Activated naive CD4-positive, alpha-beta T cell treated with anti-CD3 and anti-CD28 coated beads, Interleukin-2, amount 50 U/mL, for 16 hours (primary cell): ENCODE measurements at regions not wholly inside any gene's neighbourhood (a gene's known extent, or its start where the extent isn't known, plus 50 kb on each side); places are given as distances from the start of the nearest gene placed in this dataset.

ENCODE experiments used
- DNase-seq: peaks from one replicate; pipeline ENCODE4 v3.0.0-alpha.2; 2020

DNA sequence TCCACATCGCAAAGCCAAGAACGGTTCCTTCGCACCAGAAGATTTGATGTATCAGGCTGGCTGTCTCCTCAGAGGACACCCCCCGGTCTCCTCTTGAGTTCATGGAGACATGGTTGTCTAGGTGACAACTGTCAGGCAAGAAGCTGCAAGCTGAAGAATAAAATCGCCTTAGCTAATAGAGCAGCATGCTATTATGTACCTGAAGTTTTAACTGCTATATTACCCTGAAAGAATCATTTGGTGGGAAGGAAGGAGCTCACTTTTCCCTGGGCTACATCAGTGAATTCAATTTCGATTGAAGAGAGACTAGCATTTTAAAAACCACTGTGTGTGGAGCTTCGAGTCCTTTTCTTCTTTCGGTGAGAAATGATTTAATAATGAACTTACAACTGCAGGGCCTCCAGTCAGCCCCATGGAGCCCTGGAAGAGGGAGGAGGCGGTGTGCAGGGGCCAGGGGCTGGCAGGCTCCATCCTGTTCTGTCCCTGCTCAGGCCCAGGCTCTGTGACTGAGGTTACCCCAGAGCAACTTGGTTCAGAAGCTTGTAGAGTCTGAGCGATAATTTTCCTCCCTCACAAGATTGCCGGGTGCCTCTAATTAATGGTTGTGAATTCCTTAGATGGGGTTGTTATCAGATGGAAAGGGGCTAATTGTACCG is 191.3 kb downstream of the MID1IP1 start:
- DNase-seq: no peak

DNA sequence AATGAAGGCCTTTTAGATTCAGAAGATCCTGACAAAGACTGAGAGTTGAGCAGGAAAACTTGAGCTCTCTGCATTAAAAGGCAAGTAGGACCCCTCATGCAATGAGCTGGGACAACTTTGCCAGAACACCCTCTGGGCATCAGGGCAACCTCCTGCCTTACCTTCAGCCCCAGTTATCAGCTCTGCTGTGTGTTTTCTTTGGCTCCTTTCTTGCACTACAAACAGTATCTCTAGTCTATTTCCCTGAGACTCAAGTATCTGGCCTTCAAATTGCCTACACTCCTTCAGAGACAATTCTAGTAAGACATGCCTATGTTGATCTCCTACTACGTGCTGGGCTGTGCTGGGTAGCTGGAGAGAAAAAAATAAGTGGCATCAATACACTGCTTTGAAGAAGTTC is 192.2 kb downstream of the MID1IP1 start:
- no peak for DNase-seq

- DNase-seq: no peak
Measured at GRCh38 chrX:38999099-38999498, 197.8 kb downstream of the MID1IP1 start.

DNA sequence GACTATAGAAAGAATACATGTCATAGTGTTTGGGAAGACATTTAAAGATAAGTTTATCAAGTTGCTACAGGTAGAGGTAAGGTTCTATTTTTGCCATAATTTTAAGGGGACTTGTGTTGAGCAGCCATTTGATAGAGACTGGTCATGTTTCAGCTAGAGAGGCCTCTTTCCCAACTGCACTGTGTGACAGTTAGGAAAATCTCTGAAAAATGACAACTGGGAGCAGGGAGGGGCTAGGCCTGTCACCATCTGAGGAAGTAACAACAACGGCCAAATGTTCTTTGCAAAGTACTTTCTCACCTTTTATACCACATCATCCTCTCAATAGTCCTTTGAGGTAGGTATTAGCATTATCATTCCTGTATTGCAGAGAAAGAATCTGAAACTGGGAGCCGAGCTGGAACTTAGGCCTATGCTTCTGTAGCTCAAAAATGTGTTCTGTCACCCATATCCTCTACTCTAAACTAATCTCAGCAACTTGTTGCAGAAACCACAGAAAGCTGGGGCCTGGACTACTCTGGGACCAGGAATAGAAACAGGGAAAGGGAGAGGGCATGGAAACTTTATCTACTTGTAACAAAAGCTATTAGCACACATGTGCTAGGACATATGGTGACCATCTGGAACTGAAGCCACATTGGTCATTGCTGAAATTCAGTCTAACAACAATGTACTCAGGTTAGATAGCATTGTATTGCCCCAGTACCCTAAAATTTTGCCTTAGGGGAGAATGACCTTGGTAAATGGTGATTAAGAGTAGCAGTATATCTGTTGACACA is 198.9 kb downstream of the MID1IP1 start:
- no peak for DNase-seq

DNA sequence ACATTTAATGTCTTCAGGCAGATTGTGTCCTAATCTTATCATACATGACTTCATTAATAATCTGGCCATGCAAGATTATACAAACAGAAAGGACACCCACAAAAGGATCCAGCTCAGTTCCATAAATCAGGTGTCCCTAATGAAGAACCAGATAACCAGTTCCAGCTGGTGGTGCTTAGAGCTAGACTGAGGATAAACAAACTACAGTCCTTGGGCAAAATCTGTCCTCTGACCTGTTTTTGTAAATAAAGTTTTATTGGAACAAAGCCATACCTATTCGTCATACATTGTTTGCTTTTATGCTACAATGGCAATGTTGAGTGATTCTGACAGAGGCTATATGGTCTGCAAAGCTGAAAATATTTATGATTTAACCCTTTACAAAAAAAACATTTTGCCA is 199.5 kb downstream of the MID1IP1 start:
- DNase-seq: no peak

DNA sequence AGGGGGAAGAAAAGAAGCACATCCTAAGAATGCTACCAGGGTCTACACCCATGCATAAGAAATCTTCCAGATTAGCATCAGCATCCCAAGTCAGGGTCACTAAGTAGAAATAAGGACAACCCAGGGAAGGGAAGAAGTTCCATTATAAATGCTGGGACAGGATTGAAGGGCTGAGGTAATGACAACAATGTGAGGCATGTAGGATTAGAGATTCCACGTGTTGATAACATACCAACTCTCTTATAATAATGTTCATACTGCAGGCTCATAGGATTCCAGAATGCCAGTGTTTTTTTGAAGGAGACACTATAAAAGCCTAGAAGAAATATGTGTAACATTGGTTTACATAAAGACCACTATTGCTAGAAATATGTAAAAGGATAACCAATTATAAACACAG is 201.2 kb downstream of the MID1IP1 start:
- no peak for DNase-seq

- no peak for DNase-seq
Measured at GRCh38 chrX:39008549-39008948, 207.3 kb downstream of the MID1IP1 start.

DNA sequence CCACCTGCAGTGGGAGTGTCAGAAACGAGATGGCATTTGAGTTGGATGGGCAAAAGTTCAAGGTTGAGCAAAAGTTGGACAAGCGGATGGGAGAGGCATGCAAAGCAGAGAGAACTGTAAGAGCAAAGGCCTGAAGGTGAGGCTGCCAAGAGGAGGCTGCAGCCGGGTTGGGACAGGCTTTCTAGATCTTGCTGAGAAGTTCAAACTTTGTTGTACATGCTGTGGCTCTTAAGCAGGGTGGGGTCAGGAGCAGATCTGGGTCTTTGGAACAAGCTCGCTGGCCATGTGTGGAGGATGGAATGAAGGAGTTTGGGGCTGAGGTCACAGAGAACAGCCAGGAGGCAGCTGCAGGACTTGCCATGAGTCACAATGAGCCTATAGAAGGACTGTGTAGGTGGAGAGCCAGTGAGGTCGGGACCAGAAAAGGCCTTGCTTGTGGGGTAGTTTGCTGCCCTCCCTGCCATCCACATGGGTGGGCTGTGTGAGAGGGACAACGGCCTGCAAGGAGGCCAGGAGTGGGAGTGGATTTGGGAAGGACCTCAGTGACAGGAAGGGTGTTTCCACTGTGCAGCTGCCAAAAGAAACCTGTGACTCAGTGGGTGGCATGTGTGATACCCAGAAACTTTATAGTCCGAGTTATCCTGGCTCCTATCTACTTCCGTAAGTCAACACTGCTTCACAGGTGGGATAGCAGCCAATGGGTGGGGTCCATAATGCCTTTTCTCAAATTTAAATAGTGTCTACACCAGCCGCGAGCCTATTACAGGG is 210.4 kb downstream of the MID1IP1 start:
- no peak for DNase-seq

DNA sequence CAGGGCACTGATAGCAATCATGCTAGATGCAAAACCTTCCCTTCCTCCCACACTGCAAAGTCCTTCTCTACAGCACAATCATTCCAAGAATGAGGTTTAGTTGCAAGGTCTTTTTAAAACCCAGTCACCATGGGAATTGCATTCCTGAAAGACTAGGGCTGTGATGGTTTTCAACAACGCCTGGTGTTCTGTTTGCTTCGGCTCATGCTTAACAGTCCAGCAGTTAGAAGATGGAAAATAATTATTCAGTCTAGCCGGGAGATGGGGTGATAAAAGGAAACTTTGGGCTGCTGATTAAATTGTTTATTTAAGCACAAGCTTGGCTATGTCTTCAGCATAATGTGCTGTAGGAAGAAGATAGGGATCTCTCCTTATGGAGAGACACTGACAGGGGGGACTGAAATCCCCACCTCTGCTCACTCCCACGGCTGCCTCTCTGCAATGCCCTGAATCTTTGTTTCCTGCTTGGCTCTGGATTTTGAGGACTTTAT is 211.4 kb downstream of the MID1IP1 start:
- no peak for DNase-seq

- DNase-seq: no peak
Measured at GRCh38 chrX:39016556-39016955, 215.3 kb downstream of the MID1IP1 start.

DNA sequence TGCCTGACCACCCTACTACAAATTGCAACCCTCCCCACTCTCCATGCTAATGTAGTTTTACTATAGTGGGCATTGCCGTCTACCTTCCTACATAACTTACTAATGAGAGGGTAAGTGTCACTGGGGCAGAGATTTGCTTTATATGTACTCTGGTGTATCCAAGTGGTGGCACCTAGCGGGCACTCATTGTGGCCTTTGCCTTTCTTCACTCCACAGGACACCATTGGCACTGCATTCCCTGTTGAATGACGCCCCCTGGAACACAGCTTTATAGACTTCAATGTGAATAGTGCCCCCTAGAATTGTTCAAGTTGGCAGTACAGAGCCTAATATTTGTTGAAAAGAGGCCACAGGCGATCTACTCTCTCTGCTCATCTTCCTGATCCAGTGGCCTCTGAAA is 215.8 kb downstream of the MID1IP1 start:
- DNase-seq: no peak

- no peak for DNase-seq
Measured at GRCh38 chrX:39017716-39018115, 216.5 kb downstream of the MID1IP1 start.

- no peak for DNase-seq
Measured at GRCh38 chrX:39018541-39018940, 217.3 kb downstream of the MID1IP1 start.

GRCh38 chrX:39019056-39019455 is 217.8 kb downstream of the MID1IP1 start:
- DNase-seq: no peak

- DNase-seq: no peak
Measured at GRCh38 chrX:39020051-39020669, 218.9 kb downstream of the MID1IP1 start.

DNA sequence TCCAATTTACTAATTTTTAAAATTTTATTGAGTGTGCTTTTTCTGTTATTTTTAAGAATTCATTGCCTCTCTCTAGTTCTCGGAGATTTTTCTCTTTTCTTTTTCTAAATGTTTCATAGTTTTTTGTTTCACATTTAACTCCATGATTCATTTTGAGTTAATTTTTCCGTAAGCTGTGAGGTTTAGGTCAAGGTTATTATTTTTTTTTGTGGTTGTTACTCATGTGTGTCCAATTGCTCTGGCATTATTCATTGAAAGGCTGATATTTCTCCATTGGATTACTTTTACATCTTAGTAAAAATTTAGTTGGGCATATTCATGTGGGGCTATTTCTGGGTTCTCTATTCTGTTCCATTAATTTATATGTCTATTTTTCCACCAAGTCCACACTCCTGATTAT is 220.8 kb downstream of the MID1IP1 start:
- no peak for DNase-seq

DNA sequence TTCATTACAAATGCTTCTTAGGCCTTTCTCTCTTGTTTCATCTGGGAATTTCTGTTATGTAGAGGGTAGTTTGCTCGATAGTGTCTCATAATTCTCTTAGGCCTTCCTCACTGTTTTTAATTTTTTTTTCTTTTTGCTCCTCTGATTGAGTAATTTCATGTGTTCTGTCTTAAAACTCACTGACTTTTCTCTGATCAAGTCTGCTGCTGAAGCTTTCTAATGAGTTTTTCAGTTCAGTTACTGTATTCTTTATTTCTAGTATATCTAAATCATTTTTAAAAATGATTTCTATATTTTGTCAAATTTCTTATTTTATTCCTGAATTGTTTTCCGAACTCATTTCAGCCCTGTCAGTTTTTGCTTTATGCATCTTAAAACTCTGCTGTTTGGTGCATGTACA is 228.0 kb downstream of the MID1IP1 start:
- no peak for DNase-seq

- DNase-seq: no peak
Measured at GRCh38 chrX:39030636-39031035, 229.4 kb downstream of the MID1IP1 start.

DNA sequence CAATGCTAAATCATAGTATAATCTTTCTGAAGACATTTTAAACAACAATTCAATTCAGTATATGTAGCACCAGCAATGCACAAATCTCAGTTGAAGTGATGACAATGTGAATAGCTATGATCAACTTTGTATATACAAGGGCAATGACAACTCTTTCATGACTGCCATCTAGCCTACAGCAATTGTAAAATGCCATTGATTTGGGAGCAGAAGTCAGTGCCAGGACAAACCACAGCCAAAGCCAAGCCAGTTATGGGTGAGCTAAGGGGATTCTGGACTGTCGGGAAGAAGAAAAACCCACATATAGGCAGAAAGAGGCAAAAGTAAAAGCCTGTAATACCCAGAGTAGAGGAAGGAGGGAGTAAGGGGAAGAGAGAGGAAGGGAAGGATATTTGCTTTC is 238.6 kb downstream of the MID1IP1 start:
- DNase-seq: no peak

DNA sequence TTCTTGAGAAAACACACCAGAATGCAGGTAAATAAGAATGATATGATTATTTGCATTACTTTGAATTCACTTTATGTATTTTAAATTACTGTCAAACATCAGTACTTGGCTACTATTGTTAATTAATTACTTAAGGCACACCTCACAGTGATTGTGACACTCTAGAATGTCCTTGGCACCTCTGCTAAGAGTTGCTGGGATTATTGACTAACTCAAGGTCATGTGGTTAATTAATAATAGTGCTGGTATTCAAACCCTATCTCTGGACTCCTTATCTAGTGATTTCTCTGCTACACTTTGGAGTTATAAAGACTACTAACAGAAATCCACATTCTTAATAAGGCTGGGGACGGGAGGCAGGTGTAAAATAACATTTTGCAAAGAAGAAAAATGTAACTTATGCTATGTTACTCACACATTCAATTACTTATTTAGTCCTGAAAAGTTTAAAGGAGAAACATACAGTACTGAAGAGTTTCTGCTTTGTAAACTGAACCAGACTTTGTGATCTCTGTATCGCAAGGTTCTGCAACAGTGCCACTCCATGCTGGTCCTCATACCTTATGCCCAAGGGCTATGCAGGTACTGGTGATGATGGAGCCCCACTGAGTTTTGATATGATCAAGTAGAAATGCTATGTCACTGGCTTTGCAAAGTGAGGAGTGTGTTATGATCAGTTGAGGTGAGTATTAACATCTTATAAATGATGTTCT is 242.7 kb downstream of the MID1IP1 start:
- no peak for DNase-seq

GRCh38 chrX:39047174-39047573 is 245.9 kb downstream of the MID1IP1 start:
- no peak for DNase-seq

GRCh38 chrX:39049975-39050374 is 248.7 kb downstream of the MID1IP1 start:
- DNase-seq: no peak

GRCh38 chrX:39050427-39050826 is 249.2 kb downstream of the MID1IP1 start:
- no peak for DNase-seq
